SU-DHL-6 (cell line): ENCODE measurements at regions not wholly inside any gene's neighbourhood (a gene's known extent, or its start where the extent isn't known, plus 50 kb on each side); places are given as distances from the start of the nearest gene placed in this dataset.

ENCODE experiments used
- H2AFZ ChIP-seq: fragments of 200-600 bp; sonication (generic); 2 replicates; pipeline ENCODE4 v1.6.1; 2014; ENCODE audit warnings: low read depth, mild to moderate bottlenecking, moderate library complexity, mixed read lengths, antibody characterized with exemption, low read length; ENCODE audit not compliant: severe bottlenecking
- H3F3A ChIP-seq: fragments of 200-600 bp; shearing (Covaris generic); 2 replicates; pipeline ENCODE4 v1.6.0; 2016; ENCODE audit warnings: antibody characterized with exemption, mild to moderate bottlenecking; ENCODE audit not compliant: insufficient read depth
- H3K27ac ChIP-seq: fragments of 200-600 bp; sonication (generic); 2 replicates; pipeline ENCODE4 v1.5.1; 2016; ENCODE audit warnings: low read depth, mild to moderate bottlenecking, low read length, moderate library complexity, mixed read lengths
- H3K27me3 ChIP-seq: fragments of 200-600 bp; sonication (generic), shearing (Covaris generic); 2 replicates; pipeline ENCODE4 v1.6.0; 2014; ENCODE audit warnings: mild to moderate bottlenecking, low read length
- H3K36me3 ChIP-seq: fragments of 200-600 bp; sonication (generic); 2 replicates; pipeline ENCODE4 v1.6.1; 2014; ENCODE audit warnings: mild to moderate bottlenecking, low read length, mixed read lengths
- H3K4me2 ChIP-seq: fragments of 300-600, 200-600 bp; shearing (Covaris generic), sonication (generic); 2 replicates; pipeline ENCODE4 v1.6.0; 2014; ENCODE audit warnings: low read length, low read depth, mild to moderate bottlenecking; ENCODE audit not compliant: poor library complexity, severe bottlenecking
- H3K4me3 ChIP-seq: fragments of 200-600 bp; sonication (generic); 2 replicates; pipeline ENCODE4 v1.5.1; 2014; ENCODE audit warnings: antibody characterized with exemption, low read length, mild to moderate bottlenecking, mixed read lengths; ENCODE audit not compliant: insufficient read depth, poor library complexity, severe bottlenecking
- H3K79me2 ChIP-seq: fragments of 200-600 bp; sonication (generic); 2 replicates; pipeline ENCODE4 v1.6.1; 2014; ENCODE audit warnings: mild to moderate bottlenecking, low read length, moderate library complexity; ENCODE audit not compliant: insufficient read depth
- H3K9ac ChIP-seq: fragments of 200-600 bp; sonication (generic); 2 replicates; pipeline ENCODE4 v1.7.0; 2014; ENCODE audit warnings: mild to moderate bottlenecking, low read length
- H3K9me2 ChIP-seq: fragments of 200-600 bp; sonication (generic); replicated peaks from 2 replicates; pipeline ENCODE4 v1.6.1; 2014; ENCODE audit warnings: low read length; ENCODE audit not compliant: insufficient read depth
- H3K9me3 ChIP-seq: fragments of 200-600 bp; sonication (generic); 2 replicates; pipeline ENCODE4 v1.6.1; 2014; ENCODE audit warnings: low read length, mixed read lengths; ENCODE audit not compliant: insufficient read depth
- H4K20me1 ChIP-seq: fragments of 200-600 bp; sonication (generic); 2 replicates; pipeline ENCODE4 v1.6.1; 2014; ENCODE audit warnings: low read depth, mild to moderate bottlenecking, antibody characterized with exemption, low read length, moderate library complexity, mixed read lengths
- EZH2phosphoT487 ChIP-seq: fragments of 200-600 bp; sonication (generic), shearing (Covaris generic); conservative IDR thresholded peaks from 2 replicates; pipeline ENCODE4 v1.6.1; 2018; ENCODE audit warnings: mild to moderate bottlenecking, antibody characterized with exemption, low read length, moderate library complexity, mixed read lengths
- TF ChIP-seq, protein P1 (sequence below): fragments of 200-600 bp; sonication (generic); IDR thresholded peaks from one replicate; pipeline ENCODE4 v1.5.1; 2017; ENCODE audit warnings: antibody characterized with exemption, mild to moderate bottlenecking, low read length, moderate library complexity; ENCODE audit not compliant: insufficient read depth, poor library complexity, severe bottlenecking

DNA sequence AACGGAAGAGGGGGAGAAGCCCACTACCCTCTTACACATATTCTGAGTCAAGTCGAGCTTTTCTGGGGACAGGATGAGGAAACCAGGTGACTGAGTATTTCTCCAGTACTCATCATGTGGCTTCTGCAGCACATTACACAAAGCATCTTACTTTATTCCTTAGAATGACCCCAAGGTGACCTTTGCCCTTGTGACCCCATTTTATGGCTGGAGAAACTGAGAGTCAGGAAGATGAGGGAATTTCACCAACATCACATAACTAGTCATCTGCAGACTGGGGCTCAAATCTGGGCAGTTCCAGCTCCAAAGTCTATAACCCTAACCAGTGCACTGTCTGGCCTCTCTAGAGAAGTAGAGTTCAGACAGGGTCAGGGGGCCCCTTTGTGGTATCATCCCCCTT is 707.0 kb downstream of the UQCRFS1 start:
- Histone ChIP-seq H3K4me3 (no peak overlapping the region), H3K9me3 (no peaks in the 10 kb centered on the region), H3K9me2 (no peaks in the 10 kb centered on the region), H4K20me1 (no peaks in the 10 kb centered on the region), H3K27me3 (no peaks in the 10 kb centered on the region), H3K36me3 (no peaks in the 10 kb centered on the region), H3F3A (no peaks in the 10 kb centered on the region), H3K79me2 (no peaks in the 10 kb centered on the region), H3K9ac (no peak overlapping the region), H3K27ac (no peak overlapping the region), H3K4me2 (no peak overlapping the region), H2AFZ (no peak overlapping the region)
- TF ChIP-seq, protein P1, sequence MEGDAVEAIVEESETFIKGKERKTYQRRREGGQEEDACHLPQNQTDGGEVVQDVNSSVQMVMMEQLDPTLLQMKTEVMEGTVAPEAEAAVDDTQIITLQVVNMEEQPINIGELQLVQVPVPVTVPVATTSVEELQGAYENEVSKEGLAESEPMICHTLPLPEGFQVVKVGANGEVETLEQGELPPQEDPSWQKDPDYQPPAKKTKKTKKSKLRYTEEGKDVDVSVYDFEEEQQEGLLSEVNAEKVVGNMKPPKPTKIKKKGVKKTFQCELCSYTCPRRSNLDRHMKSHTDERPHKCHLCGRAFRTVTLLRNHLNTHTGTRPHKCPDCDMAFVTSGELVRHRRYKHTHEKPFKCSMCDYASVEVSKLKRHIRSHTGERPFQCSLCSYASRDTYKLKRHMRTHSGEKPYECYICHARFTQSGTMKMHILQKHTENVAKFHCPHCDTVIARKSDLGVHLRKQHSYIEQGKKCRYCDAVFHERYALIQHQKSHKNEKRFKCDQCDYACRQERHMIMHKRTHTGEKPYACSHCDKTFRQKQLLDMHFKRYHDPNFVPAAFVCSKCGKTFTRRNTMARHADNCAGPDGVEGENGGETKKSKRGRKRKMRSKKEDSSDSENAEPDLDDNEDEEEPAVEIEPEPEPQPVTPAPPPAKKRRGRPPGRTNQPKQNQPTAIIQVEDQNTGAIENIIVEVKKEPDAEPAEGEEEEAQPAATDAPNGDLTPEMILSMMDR: no peak
- no peak for TF ChIP-seq EZH2phosphoT487

- H3K36me3 ChIP-seq: no peaks in the 10 kb centered on the region
- no peaks in the 10 kb centered on the region for H3F3A ChIP-seq
- no peaks in the 10 kb centered on the region for H3K9me3 ChIP-seq
- H3K9me2 ChIP-seq: no peaks in the 10 kb centered on the region
- no peak overlapping the region for H3K4me2 ChIP-seq
- no peaks in the 10 kb centered on the region for H3K27me3 ChIP-seq
- H3K4me3 ChIP-seq: no peak overlapping the region
- H3K27ac ChIP-seq: no peak overlapping the region
- no peak for TF ChIP-seq EZH2phosphoT487
- TF ChIP-seq, protein P1: no peak
- H4K20me1 ChIP-seq: no peaks in the 10 kb centered on the region
- no peak overlapping the region for H2AFZ ChIP-seq
- H3K9ac ChIP-seq: no peak overlapping the region
- H3K79me2 ChIP-seq: no peaks in the 10 kb centered on the region
Observed at GRCh38 chr19:28505134-28505533, 707.8 kb downstream of the UQCRFS1 start.

- Histone ChIP-seq H3K27ac (no peak overlapping the region), H3K4me3 (no peak overlapping the region), H3K27me3 (no peaks in the 10 kb centered on the region), H3K4me2 (no peak overlapping the region), H3F3A (no peaks in the 10 kb centered on the region), H3K9me2 (no peaks in the 10 kb centered on the region), H3K79me2 (no peaks in the 10 kb centered on the region), H3K9me3 (no peaks in the 10 kb centered on the region), H4K20me1 (no peaks in the 10 kb centered on the region), H3K9ac (no peak overlapping the region), H3K36me3 (no peaks in the 10 kb centered on the region), H2AFZ (no peak overlapping the region)
- TF ChIP-seq, protein P1: no peak
- TF ChIP-seq EZH2phosphoT487: no peak
Observed at GRCh38 chr19:28504727-28505126, 708.2 kb downstream of the UQCRFS1 start.
